HG03045 (cell line): ENCODE measurements at regions not wholly inside any gene's neighbourhood (a gene's known extent, or its start where the extent isn't known, plus 50 kb on each side); places are given as distances from the start of the nearest gene placed in this dataset.

ENCODE experiments used
- ATAC-seq: cut with Tn5 transposase; IDR thresholded peaks from one replicate; pipeline ENCODE4 v1.9.1; 2021; ENCODE audit warnings: mild to moderate bottlenecking, moderate library complexity; ENCODE audit not compliant: unreplicated experiment

DNA sequence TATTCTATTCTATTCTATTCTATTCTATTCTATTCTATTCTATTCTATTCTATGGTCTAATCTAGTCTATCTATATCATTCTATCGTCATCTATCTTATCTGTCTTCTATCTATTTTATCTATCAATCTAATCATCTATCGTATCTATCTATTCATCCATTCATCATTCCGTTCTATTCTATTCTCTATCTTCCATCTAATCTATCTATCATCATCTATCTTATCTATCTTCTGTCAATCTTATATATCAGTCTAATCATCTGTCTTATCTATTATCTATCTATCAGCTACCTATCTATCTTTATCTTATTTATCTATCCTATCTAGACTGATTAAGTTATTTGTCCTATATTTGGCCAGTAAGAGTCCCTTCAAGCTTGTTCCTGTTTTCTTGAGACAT lies 831.5 kb upstream of the TMEM132C start:
- ATAC-seq: no peak

- no peak for ATAC-seq
Observed at GRCh38 chr12:127438512-127439244, 828.3 kb upstream of the TMEM132C start.

DNA sequence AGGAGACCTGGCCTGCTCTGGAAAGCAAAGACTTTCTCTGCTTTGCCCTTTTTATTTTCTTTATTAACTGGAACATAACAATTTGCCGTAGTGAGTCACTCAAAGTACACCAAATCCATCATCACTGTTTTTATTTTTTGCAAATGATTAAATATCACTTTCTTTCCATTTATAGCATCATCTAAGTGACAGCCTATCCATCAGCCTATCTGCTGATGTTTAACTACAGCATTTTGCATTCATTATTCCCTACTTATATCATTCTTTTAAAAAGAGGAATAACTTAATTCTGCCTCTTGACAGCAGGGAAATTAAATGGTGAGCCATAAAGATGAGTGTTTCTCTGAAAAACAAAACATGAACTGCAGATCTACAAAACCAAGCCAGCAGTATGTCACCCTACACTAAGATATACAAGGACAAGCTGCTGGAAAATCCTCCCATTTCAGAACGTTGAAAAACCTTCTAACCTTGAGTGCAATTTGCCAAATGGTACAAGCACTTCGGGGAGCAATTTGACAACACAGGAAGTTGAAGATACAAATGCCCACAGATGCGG lies 821.3 kb upstream of the TMEM132C start:
- ATAC-seq: no peak

- no peak for ATAC-seq
Observed at GRCh38 chr12:127448906-127449305, 818.1 kb upstream of the TMEM132C start.

DNA sequence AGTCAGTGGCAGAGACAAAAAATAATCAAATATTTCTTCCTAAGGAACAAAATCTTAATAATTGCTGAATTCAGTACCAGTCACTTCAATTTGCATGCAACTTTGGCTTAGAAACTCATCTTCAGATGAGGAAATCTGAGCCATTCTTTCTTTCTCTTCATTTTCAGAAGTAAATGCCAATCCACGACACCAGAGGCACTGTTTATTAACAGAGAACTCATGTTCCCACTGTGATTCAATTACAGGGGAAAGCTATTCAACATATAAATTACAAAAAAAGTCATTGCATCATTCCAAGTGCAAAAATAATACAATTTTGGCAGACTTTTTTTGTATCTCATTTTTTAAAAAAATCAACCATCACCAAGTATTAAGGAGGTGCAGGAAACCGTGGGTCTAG lies 816.1 kb upstream of the TMEM132C start:
- no peak for ATAC-seq

DNA sequence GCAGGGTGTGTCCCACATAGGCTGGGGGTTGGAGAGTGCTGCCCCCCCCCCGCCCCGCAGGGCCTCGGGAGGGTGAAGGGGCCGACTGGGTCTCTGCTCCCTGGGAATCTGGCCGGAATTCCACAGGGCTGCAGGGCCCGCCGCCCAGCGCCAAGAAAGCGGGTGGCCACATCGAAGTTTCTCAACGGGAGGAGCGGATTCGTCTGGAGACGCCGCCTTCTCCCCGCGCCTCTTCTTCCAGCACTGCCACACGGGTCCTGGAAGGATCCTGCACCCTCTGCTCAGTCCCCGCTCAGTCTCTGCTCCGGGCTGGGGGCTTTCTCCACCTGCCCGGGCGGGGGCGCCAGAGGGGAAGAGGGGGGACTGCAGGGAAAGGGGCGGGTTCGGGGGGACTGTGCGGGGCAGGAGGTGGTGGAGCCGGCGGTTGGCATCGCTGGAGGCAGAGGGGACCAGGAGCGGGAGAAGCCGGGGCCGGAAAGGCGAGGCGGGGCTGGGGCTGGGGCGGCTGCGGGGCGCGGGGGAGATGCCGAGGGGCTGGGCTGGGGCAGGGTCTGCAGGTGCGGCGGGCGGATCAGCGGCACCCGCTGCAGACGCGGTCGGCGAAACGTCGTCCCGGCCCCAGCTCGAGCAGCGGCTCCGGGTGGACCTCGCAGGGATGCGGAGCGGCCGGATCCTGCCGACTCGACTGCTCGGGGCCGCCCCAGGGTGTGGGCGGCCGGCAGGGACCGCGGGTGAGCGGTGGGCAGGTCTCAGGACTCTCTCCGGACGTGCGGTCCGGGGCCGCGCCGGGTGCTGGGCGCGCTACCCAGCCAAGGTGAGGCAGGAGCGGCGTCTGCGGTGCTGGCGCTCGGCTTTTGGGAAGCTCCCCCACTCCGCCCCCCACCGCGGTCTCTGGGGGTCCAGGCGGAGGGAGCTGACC lies 811.4 kb upstream of the TMEM132C start:
- ATAC-seq: no peak

DNA sequence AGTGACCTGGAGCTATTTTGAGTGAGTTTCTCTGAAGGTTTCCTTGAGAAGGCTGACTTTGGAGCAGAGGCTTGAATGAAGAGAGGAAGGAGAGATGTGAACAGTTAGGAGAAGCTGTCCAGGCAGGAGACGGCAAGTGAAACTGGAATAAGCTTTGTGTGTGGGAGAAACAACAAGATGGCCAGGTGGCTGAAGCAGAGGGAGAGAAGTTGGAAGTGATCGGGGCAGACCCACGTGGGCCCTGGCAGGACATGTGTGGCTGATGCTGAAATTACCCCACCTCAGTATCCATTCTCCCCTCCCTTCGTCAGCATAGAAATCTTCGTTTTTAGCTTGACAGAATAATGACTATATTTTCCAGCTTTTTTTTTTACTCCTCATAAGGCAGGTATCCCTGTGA lies 809.2 kb upstream of the TMEM132C start:
- no peak for ATAC-seq

DNA sequence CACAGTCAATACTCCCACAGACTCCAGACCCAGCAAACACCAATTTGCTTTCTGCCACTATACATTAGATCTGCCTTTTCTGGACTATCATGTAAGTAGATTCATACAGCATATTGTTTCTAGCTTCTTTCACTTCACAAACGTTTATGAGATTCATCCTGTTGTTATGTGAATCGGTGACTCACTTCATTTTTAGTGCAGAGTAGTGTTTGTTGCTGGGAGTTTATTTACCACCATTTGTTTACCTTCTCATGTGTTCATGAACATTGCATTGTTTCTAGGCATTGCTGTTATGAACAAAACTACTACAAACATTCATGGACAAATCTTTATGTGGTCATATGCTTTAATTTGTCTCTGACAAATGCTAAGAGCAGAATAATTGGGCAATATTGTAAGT lies 807.8 kb upstream of the TMEM132C start:
- no peak for ATAC-seq

DNA sequence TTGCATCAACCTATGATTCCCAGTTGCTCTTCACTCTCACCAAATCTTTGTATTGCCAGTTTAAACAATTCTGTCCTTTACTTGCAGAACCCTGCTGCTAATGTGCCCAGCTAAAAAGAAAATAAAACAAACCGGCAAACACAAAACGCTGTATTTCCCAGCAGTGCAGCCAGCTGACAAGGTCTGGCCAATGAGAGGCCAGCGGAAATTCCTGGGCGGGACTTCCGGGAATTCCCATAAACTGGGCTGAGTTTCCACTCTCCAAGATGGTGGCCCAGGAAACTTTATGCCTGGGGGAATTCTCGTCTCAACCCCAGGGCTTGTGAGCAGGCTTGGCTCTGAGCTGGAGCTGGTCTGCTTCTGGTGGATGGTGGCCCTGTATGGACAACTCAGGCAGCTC lies 807.3 kb upstream of the TMEM132C start:
- ATAC-seq: no peak

DNA sequence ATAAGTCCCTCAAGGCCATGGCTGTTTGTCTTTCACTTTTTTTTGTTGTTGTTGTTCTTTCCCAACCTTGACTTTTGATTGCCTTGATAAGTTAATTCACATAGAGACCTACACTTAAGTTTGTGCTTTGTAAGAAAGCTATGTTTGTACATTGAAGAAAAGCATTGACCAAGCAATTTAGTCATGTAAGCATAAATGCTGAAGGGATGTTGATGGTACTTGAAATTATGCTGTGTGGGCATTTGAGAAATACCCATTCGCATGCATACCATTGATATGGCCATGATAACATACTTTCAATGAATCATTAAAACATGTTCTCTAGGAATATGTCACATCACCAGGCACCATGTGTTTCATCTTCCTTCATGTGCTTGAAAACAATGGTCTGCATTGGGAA lies 803.7 kb upstream of the TMEM132C start:
- ATAC-seq: no peak

GRCh38 chr12:127469331-127469730 lies 797.6 kb upstream of the TMEM132C start:
- ATAC-seq: no peak

GRCh38 chr12:127473766-127474165 lies 793.2 kb upstream of the TMEM132C start:
- no peak for ATAC-seq

GRCh38 chr12:127479256-127479655 lies 787.7 kb upstream of the TMEM132C start:
- ATAC-seq: no peak

GRCh38 chr12:127480775-127481314 lies 786.1 kb upstream of the TMEM132C start:
- ATAC-seq: no peak

- no peak for ATAC-seq
Observed at GRCh38 chr12:127482950-127483349, 784.0 kb upstream of the TMEM132C start.

DNA sequence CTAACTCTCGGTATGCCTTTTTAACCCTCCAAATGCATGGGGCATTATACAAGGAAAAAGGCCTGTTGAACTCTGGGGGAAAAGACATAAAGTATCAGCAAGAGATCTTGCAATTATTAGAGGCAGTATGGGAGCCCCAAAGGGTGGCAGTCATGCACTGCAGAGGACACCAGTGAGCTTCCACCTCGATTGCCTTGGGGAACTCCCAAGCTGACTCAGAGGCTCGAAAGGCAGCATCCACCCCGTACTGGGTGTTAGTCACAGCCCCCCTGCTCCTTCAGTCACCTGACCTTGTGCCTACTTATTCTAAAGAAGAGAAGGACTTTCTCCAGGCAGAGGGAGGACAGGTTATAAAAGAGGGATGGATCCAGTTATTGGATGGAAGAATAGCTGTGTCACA lies 781.4 kb upstream of the TMEM132C start:
- ATAC-seq: no peak

GRCh38 chr12:127487031-127487430 lies 779.9 kb upstream of the TMEM132C start:
- no peak for ATAC-seq

DNA sequence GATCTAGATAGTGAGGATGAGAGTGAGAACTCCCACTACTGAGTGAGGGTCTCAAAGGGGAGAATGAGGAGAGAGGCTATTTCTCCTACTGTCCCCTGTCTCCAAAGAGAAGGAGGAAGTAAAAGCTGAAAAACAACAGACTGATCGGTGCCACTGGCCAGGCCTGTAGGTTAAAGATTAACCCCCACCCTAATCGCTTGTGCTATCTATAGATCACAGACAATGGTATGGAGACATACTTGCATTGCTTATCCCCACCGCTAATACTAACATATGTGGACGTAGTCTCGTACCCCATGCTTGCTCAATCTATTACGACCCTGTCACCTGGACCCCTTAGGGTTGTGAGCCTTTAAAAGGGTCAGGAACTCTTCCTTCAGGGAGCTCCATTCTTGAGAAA lies 777.9 kb upstream of the TMEM132C start:
- ATAC-seq: no peak

GRCh38 chr12:127494961-127495915 lies 771.7 kb upstream of the TMEM132C start:
- ATAC-seq: no peak

- ATAC-seq: no peak
Observed at GRCh38 chr12:127496255-127496654, 770.7 kb upstream of the TMEM132C start.
